Neuronal stem cell (in vitro differentiated cells): ENCODE measurements at regions not wholly inside any gene's neighbourhood (a gene's known extent, or its start where the extent isn't known, plus 50 kb on each side); places are given as distances from the start of the nearest gene placed in this dataset.

Experiments used
- DNase-seq: peaks from one replicate; pipeline ENCODE4 v3.0.0-alpha.2; 2013; ENCODE audit warnings: low spot score
- H2AFZ ChIP-seq: one replicate; pipeline ENCODE4 v1.6.1; 2013; ENCODE audit warnings: mild to moderate bottlenecking, low read length, inconsistent platforms
- H2AK5ac ChIP-seq: 2 replicates; pipeline ENCODE4 v1.6.1; 2013; ENCODE audit warnings: low read depth, mild to moderate bottlenecking, inconsistent platforms, low read length, moderate library complexity, mixed read lengths
- H2BK120ac ChIP-seq: 2 replicates; pipeline ENCODE4 v1.6.1; 2013; ENCODE audit warnings: low read depth, mild to moderate bottlenecking, inconsistent platforms, low read length, moderate library complexity, mixed read lengths
- H2BK12ac ChIP-seq: one replicate; pipeline ENCODE4 v1.6.1; 2013; ENCODE audit warnings: low read length, inconsistent platforms
- H2BK15ac ChIP-seq: 2 replicates; pipeline ENCODE4 v1.6.1; 2013; ENCODE audit warnings: mild to moderate bottlenecking, low read length, inconsistent platforms, mixed read lengths
- H2BK5ac ChIP-seq: one replicate; pipeline ENCODE4 v1.6.1; 2013; ENCODE audit warnings: inconsistent platforms, mild to moderate bottlenecking, low read length, moderate library complexity
- H3K14ac ChIP-seq: one replicate; pipeline ENCODE4 v1.6.1; 2013; ENCODE audit warnings: low read length, inconsistent platforms
- H3K18ac ChIP-seq: 2 replicates; pipeline ENCODE4 v1.6.1; 2013; ENCODE audit warnings: low read length, inconsistent platforms
- H3K23ac ChIP-seq: 2 replicates; pipeline ENCODE4 v1.6.1; 2013; ENCODE audit warnings: low read depth, mild to moderate bottlenecking, mixed read lengths, low read length, inconsistent platforms; ENCODE audit not compliant: poor library complexity
- H3K27ac ChIP-seq: replicated peaks from 3 replicates; pipeline ENCODE4 v1.5.1; 2013; ENCODE audit warnings: low read length, inconsistent platforms
- H3K27me3 ChIP-seq, 3 experiments: 2 replicates each; pipeline ENCODE4 v1.6.1; 2013; ENCODE audit warnings: low read length in 3 of 3, mild to moderate bottlenecking in 2 of 3, inconsistent platforms in 1 of 3, low read depth in 1 of 3, mixed read lengths in 1 of 3, moderate library complexity in 1 of 3; ENCODE audit not compliant: control insufficient read depth in 3 of 3, insufficient read depth in 3 of 3
- H3K36me3 ChIP-seq, 2 donors: replicated peaks in 1 of 2; 2 replicates each; pipeline ENCODE4 v1.6.1; 2013; ENCODE audit warnings: low read length in 2 of 2; ENCODE audit not compliant: control insufficient read depth in 2 of 2, insufficient read depth in 2 of 2
- H3K4ac ChIP-seq: 2 replicates; pipeline ENCODE4 v1.6.1; 2013; ENCODE audit warnings: inconsistent platforms, mild to moderate bottlenecking, low read length, moderate library complexity
- H3K4me1 ChIP-seq, 2 donors: 1 replicate in 1 of 2; 2 replicates in 1 of 2; pipeline ENCODE4 v1.6.1; 2013; ENCODE audit warnings: low read length in 2 of 2, low read depth in 1 of 2; ENCODE audit not compliant: control insufficient read depth in 2 of 2, insufficient read depth in 1 of 2
- H3K4me2 ChIP-seq: one replicate; pipeline ENCODE4 v1.6.1; 2013; ENCODE audit warnings: mild to moderate bottlenecking, low read length, inconsistent platforms; ENCODE audit not compliant: insufficient read depth, poor library complexity, severe bottlenecking
- H3K4me3 ChIP-seq, 2 donors: 2 replicates each; pipeline ENCODE4 v1.5.1; 2013; ENCODE audit warnings: low read length in 2 of 2, mild to moderate bottlenecking in 2 of 2, inconsistent platforms in 1 of 2, moderate library complexity in 1 of 2
- H3K79me1 ChIP-seq: one replicate; pipeline ENCODE4 v1.6.1; 2013; ENCODE audit warnings: low read depth, mild to moderate bottlenecking, inconsistent platforms, low read length, moderate library complexity
- H3K9ac ChIP-seq: one replicate; pipeline ENCODE4 v1.6.1; 2013; ENCODE audit warnings: mild to moderate bottlenecking, low read depth, low read length, inconsistent platforms; ENCODE audit not compliant: poor library complexity
- H3K9me3 ChIP-seq, 2 donors: replicated peaks in 1 of 2; 2 replicates each; pipeline versions ENCODE3 to v1.6.1; 2013; ENCODE audit warnings: low read length in 2 of 2, mild to moderate bottlenecking in 2 of 2, inconsistent platforms in 1 of 2, low read depth in 1 of 2, mixed read lengths in 1 of 2, moderate library complexity in 1 of 2; ENCODE audit not compliant: control insufficient read depth in 2 of 2, insufficient read depth in 1 of 2
- H4K8ac ChIP-seq: one replicate; pipeline ENCODE4 v1.6.1; 2013; ENCODE audit warnings: low read depth, mild to moderate bottlenecking, inconsistent platforms, low read length, moderate library complexity
- H4K91ac ChIP-seq: one replicate; pipeline ENCODE4 v1.6.1; 2013; ENCODE audit warnings: low read length, low read depth, mild to moderate bottlenecking, inconsistent platforms; ENCODE audit not compliant: poor library complexity
- WGBS, 2 donors: extraction: QIAGEN DNeasy Blood & Tissue Kit; methylation state at CpG; one replicate each; pipeline ENCODE4 v1.1.7; 2013; ENCODE audit warnings: missing lambda C conversion rate in 2 of 2, mixed read lengths in 1 of 2; ENCODE audit not compliant: insufficient read length in 2 of 2, insufficient replicate concordance in 1 of 2; ENCODE audit errors: extremely low coverage in 2 of 2; 5-methylcytosine and 5-hydroxymethylcytosine counted together

DNA sequence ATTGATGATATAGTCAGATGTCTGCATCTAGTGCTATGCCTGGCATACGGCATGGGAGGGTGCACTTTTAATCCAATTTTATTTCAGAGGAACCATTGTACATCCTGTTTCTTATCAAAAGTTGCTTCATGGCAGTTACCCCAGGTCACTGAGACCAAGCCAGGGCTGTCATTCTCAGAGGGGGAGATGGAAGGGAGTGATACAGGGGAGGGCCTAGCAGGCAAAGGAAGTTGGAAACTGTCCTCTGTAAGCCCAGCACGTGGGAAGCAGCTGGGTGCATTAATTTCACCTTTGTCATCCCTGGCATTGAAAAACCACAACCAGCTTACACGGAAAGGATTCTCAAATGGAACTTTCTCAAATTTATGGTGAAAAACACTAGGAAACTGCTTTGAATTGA is 458.7 kb upstream of the ADAMTS5 start:
- no CpG with 5 or more reads among the region's 3 CpGs for WGBS, 2 donors
- Histone ChIP-seq H3K18ac (no peak overlapping the region), H2BK15ac (no peak overlapping the region), H3K4ac (no peak overlapping the region), H2AK5ac (no peak overlapping the region), H2BK12ac (no peak overlapping the region), H4K8ac (no peak overlapping the region), H4K91ac (no peak overlapping the region), H2BK120ac (no peak overlapping the region), H3K27ac (no peak overlapping the region), H3K4me3 (no peak overlapping the region), H3K4me1 (peaks cover 0 to 2% of the 10 kb centered on the region in 2 donors), H3K79me1 (no peaks in the 10 kb centered on the region), H3K4me2 (no peak overlapping the region), H2BK5ac (no peak overlapping the region), H3K14ac (no peak overlapping the region), H2AFZ (no peak overlapping the region), H3K23ac (no peak overlapping the region), H3K9me3 (no peaks in the 10 kb centered on the region), H3K9ac (no peak overlapping the region), H3K27me3 (no peaks in the 10 kb centered on the region), H3K36me3 (no peaks in the 10 kb centered on the region)
- DNase-seq, result no peak

DNA sequence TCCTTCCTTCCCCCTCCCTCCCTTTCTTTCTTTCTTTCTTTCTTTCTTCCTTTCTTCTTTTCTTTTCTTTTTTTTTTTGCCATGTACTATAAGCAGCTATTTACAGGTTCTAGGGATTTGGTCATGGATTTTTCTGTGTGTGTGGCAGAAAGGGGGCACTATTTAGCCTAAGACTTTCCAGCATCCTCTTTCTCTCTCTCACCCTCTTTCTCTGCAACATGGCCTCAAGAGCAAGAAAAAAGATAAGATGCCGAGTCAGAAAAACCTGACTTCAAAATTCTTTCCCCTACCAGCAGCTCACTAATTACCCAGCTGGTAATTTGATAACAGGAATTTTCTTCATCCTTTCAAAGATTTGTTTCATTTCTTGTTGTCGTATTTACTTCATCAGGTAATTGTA is 458.3 kb upstream of the ADAMTS5 start:
- Histone ChIP-seq H4K91ac (no peak overlapping the region), H3K9ac (no peak overlapping the region), H2BK12ac (no peak overlapping the region), H3K4me2 (no peak overlapping the region), H2AK5ac (no peak overlapping the region), H3K14ac (no peak overlapping the region), H2BK5ac (no peak overlapping the region), H2BK120ac (no peak overlapping the region), H3K27me3 (no peaks in the 10 kb centered on the region), H3K27ac (no peak overlapping the region), H2AFZ (no peak overlapping the region), H4K8ac (no peak overlapping the region), H3K18ac (no peak overlapping the region), H3K4me1 (peaks cover 0 to 2% of the 10 kb centered on the region in 2 donors), H3K4me3 (no peak overlapping the region), H3K79me1 (no peaks in the 10 kb centered on the region), H3K36me3 (no peaks in the 10 kb centered on the region), H2BK15ac (no peak overlapping the region), H3K23ac (no peak overlapping the region), H3K4ac (no peak overlapping the region), H3K9me3 (no peaks in the 10 kb centered on the region)
- DNase-seq, result no peak
- no CpG with 5 or more reads among the region's 2 CpGs for WGBS, 2 donors

DNA sequence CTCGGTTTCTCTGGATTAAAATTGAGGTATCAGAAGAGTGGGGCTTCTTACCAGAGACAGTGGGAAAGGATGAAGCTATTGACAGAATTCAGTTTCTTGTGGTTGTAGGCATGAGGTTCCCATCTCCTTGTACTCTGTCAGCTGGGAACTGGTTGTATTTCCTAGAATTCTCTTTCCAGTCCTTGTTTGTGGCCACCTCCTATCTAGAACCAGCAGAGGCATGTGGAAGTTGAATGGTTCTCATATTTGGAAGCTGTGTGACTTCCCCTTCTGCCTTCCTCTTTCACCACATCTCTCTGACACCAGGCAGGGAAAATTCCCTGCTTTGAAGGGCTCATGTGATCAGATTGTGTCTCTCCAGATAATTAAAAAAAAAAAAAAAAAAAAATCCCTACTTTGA is 457.7 kb upstream of the ADAMTS5 start:
- Histone ChIP-seq H3K4me2 (no peak overlapping the region), H2BK120ac (no peak overlapping the region), H2AK5ac (no peak overlapping the region), H3K14ac (no peak overlapping the region), H3K36me3 (no peaks in the 10 kb centered on the region), H2BK5ac (no peak overlapping the region), H3K27me3 (no peaks in the 10 kb centered on the region), H3K23ac (no peak overlapping the region), H3K27ac (no peak overlapping the region), H4K91ac (no peak overlapping the region), H3K18ac (no peak overlapping the region), H3K79me1 (no peaks in the 10 kb centered on the region), H3K9ac (no peak overlapping the region), H3K4me1 (peaks cover 0 to 2% of the 10 kb centered on the region in 2 donors), H4K8ac (no peak overlapping the region), H3K4ac (no peak overlapping the region), H2BK12ac (no peak overlapping the region), H2BK15ac (no peak overlapping the region), H2AFZ (no peak overlapping the region), H3K9me3 (no peaks in the 10 kb centered on the region), H3K4me3 (no peak overlapping the region)
- DNase-seq, result no peak
- WGBS, 2 donors, result no CpG with 5 or more reads among the region's 1 CpG

DNA sequence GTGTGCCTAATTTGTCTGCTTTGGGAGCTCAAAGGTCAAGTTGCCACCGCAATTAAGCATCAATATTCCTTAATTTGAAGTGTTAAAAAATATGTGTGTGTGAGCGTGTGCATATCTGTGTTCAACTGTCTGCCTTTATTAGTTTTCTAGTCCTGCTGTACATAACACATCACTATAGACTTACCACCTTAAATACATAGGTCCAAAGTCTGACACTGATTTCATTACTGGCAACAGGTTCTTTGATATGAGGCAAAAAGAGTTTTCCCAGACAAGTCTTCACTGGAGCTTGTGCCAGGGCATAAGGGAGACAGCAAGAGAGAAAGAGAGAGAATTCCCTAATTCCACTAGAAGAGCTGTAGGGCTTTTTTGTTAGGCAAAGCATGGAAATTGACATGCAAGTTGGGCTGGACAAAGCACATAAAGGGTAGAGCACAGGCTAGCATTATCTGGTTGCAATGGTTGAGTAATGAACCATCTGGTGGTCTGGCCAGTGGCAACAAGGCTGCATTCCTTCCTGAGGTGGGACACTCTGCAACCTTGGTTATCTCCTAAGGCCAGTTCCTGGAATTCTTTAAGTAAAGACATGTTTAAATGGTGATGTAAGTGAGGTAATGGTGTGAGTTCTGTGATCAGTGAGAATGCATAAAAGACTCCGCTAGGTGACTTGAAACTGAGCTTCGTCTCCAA is 457.2 kb upstream of the ADAMTS5 start:
- peaks cover 0 to 2% of the 10 kb centered on the region in 2 donors for H3K4me1 ChIP-seq
- H3K23ac ChIP-seq, result no peak overlapping the region
- no peak overlapping the region for H2AFZ ChIP-seq
- H3K18ac ChIP-seq, result no peak overlapping the region
- H3K4ac ChIP-seq, result no peak overlapping the region
- no peak overlapping the region for H2BK15ac ChIP-seq
- no peak overlapping the region for H2AK5ac ChIP-seq
- DNase-seq, result no peak
- WGBS, 2 donors, result no CpG with 5 or more reads among the region's 4 CpGs
- H4K91ac ChIP-seq, result no peak overlapping the region
- no peak overlapping the region for H3K14ac ChIP-seq
- H2BK12ac ChIP-seq, result no peak overlapping the region
- H3K4me3 ChIP-seq, result no peak overlapping the region
- H3K4me2 ChIP-seq, result no peak overlapping the region
- H2BK5ac ChIP-seq, result no peak overlapping the region
- H4K8ac ChIP-seq, result no peak overlapping the region
- no peak overlapping the region for H3K9ac ChIP-seq
- no peaks in the 10 kb centered on the region for H3K9me3 ChIP-seq
- H3K79me1 ChIP-seq, result no peaks in the 10 kb centered on the region
- H3K27me3 ChIP-seq, result no peaks in the 10 kb centered on the region
- no peaks in the 10 kb centered on the region for H3K36me3 ChIP-seq
- no peak overlapping the region for H2BK120ac ChIP-seq
- no peak overlapping the region for H3K27ac ChIP-seq
